ENCODE measurements at regions not wholly inside any gene's neighbourhood (a gene's known extent, or its start where the extent isn't known, plus 50 kb on each side); places are given as distances from the start of the nearest gene placed in this dataset.

- no peak for TF ChIP-seq CTCF (IDR thresholded peaks at IDR 0.05)
- no peak for TF ChIP-seq ERG (CRISPR knock-in tag; IDR thresholded peaks at IDR 0.05)
- TF ChIP-seq NFE2L1 (CRISPR knock-in tag; IDR thresholded peaks at IDR 0.05): no peak
- TF ChIP-seq, protein P1, sequence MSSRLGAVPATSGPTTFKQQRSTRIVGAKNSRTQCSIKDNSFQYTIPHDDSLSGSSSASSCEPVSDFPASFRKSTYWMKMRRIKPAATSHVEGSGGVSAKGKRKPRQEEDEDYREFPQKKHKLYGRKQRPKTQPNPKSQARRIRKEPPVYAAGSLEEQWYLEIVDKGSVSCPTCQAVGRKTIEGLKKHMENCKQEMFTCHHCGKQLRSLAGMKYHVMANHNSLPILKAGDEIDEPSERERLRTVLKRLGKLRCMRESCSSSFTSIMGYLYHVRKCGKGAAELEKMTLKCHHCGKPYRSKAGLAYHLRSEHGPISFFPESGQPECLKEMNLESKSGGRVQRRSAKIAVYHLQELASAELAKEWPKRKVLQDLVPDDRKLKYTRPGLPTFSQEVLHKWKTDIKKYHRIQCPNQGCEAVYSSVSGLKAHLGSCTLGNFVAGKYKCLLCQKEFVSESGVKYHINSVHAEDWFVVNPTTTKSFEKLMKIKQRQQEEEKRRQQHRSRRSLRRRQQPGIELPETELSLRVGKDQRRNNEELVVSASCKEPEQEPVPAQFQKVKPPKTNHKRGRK (CRISPR knock-in tag; IDR thresholded peaks at IDR 0.05; ENCODE audit: borderline replicate concordance): no peak
- TF ChIP-seq ETV6 (CRISPR knock-in tag; IDR thresholded peaks at IDR 0.05): no peak
- no peak for TF ChIP-seq TEAD4 (CRISPR knock-in tag; IDR thresholded peaks at IDR 0.05)
- TF ChIP-seq USF2 (CRISPR knock-in tag; IDR thresholded peaks at IDR 0.05): no peak
- TF ChIP-seq ZSCAN18 (CRISPR knock-in tag; IDR thresholded peaks at IDR 0.05): no peak
Measured at GRCh38 chr12:112598626-112599025, 179.9 kb downstream of the PTPN11 start.
